ENCODE measurements at regions not wholly inside any gene's neighbourhood (a gene's known extent, or its start where the extent isn't known, plus 50 kb on each side); places are given as distances from the start of the nearest gene placed in this dataset.
A peak's percentile ranks its signal among the peaks of the same experiment; 100 is the strongest.

GRCh38 chr20:48298433-48298832 is 513.2 kb upstream of the SULF2 start:
- TF ChIP-seq FOXA1 (IDR thresholded peaks at IDR 0.05) (no peak), FOXM1 (IDR thresholded peaks at IDR 0.05; ENCODE audit: borderline replicate concordance) (no peak), SP1 (IDR thresholded peaks at IDR 0.05) (no peak), L3MBTL2 (conservative IDR thresholded peaks at IDR 0.05) (no peak), CTBP1 (IDR thresholded peaks at IDR 0.05; ENCODE audit: borderline replicate concordance) (no peak), SUZ12 (IDR thresholded peaks at IDR 0.05) (no peak), ZNF384 (IDR thresholded peaks at IDR 0.05) (no peak), ELF4 (IDR thresholded peaks at IDR 0.05) (no peak), HDGF (IDR thresholded peaks at IDR 0.05; ENCODE audit: borderline replicate concordance) (no peak), FOXK2 (IDR thresholded peaks at IDR 0.05) (no peak), ARNT (IDR thresholded peaks at IDR 0.05) (no peak), NFRKB (IDR thresholded peaks at IDR 0.05) (no peak), BHLHE40 (IDR thresholded peaks at IDR 0.05; ENCODE audit: borderline replicate concordance) (no peak)
- no peak for DNase-seq (ENCODE audit: extremely low spot score)
- ChIA-PET POLR2A (no interaction called here), CTCF (no interaction called here)

DNA sequence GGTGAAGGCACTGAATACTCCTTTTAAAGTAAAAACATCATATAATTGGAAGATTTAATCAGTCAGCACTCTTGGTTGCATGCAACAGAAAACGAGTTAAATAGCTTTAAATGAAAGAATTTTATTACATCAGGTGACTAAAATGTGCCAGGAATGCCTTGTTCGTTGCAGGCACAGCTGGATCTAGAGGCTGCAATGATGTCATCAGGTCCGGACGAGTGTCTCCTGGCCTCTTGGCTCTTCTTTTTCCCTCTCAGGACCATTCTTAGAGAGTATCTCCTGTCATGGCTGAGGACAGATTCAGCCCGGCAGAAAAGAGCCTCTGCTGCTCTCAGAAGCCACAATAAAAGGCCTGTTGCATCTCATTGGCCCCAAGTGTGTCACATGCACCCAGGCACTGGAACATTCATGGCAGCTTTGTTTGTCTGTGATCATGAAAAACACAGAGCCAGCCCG is 510.7 kb upstream of the SULF2 start:
- TF ChIP-seq ZNF384 (IDR thresholded peaks at IDR 0.05), result no peak
- no peak for TF ChIP-seq FOXM1 (IDR thresholded peaks at IDR 0.05; ENCODE audit: borderline replicate concordance)
- no peak for TF ChIP-seq NFRKB (IDR thresholded peaks at IDR 0.05)
- TF ChIP-seq FOXK2 (IDR thresholded peaks at IDR 0.05), result no peak
- ChIA-PET POLR2A (no interaction called here), CTCF (interaction anchor here (0.6 to 2.1 kb wide), 5 partner anchors 179 to 618 kb away, joined by 3 to 6 read pairs (median 5); no protein-coding TSS in a partner anchor)
- DNase-seq (ENCODE audit: extremely low spot score), result no peak

- TF ChIP-seq CTBP1 (IDR thresholded peaks at IDR 0.05; ENCODE audit: borderline replicate concordance) (no peak), TARDBP (IDR thresholded peaks at IDR 0.05) (no peak), LEF1 (IDR thresholded peaks at IDR 0.05; ENCODE audit: borderline replicate concordance) (no peak)
- ChIA-PET CTCF (interaction anchor here (0.6 to 2.1 kb wide), 5 partner anchors 325 to 859 kb away, joined by 3 to 6 read pairs (median 5); no protein-coding TSS in a partner anchor), POLR2A (no interaction called here)
- peak; percentile 20 for DNase-seq (ENCODE audit: extremely low spot score)
Observed at GRCh38 chr20:48295445-48295903, 510.2 kb upstream of the SULF2 start.

GRCh38 chr20:48294942-48295341 is 509.7 kb upstream of the SULF2 start:
- POLR2A ChIA-PET, result no interaction called here
- CTCF ChIA-PET, result interaction anchor here (0.6 to 2.1 kb wide), 4 partner anchors 326 to 858 kb away, joined by 3 to 6 read pairs (median 5); no protein-coding TSS in a partner anchor
- TF ChIP-seq ZNF384 (IDR thresholded peaks at IDR 0.05) (no peak), L3MBTL2 (conservative IDR thresholded peaks at IDR 0.05) (no peak), HDGF (IDR thresholded peaks at IDR 0.05; ENCODE audit: borderline replicate concordance) (no peak), LEF1 (IDR thresholded peaks at IDR 0.05; ENCODE audit: borderline replicate concordance) (no peak)
- DNase-seq (ENCODE audit: extremely low spot score), result no peak

- POLR2A ChIA-PET, result no interaction called here
- TF ChIP-seq LEF1 (IDR thresholded peaks at IDR 0.05; ENCODE audit: borderline replicate concordance) (no peak), TARDBP (IDR thresholded peaks at IDR 0.05) (no peak), BHLHE40 (IDR thresholded peaks at IDR 0.05; ENCODE audit: borderline replicate concordance) (no peak), FOXA1 (IDR thresholded peaks at IDR 0.05) (no peak), SP1 (IDR thresholded peaks at IDR 0.05) (no peak), HDGF (IDR thresholded peaks at IDR 0.05; ENCODE audit: borderline replicate concordance) (no peak), L3MBTL2 (conservative IDR thresholded peaks at IDR 0.05) (no peak), PKNOX1 (IDR thresholded peaks at IDR 0.05) (no peak), FOXK2 (IDR thresholded peaks at IDR 0.05) (no peak), SUZ12 (IDR thresholded peaks at IDR 0.05) (no peak), CTBP1 (IDR thresholded peaks at IDR 0.05; ENCODE audit: borderline replicate concordance) (no peak), ZNF384 (IDR thresholded peaks at IDR 0.05) (no peak), ARNT (IDR thresholded peaks at IDR 0.05) (no peak), NFRKB (IDR thresholded peaks at IDR 0.05) (no peak)
- DNase-seq (ENCODE audit: extremely low spot score), result no peak
- CTCF ChIA-PET, result interaction anchor here (2.1 kb wide), 1 partner anchor 508 kb away, joined by 6 read pairs; no protein-coding TSS in a partner anchor
Observed at GRCh38 chr20:48294196-48294595, 508.9 kb upstream of the SULF2 start.

GRCh38 chr20:48293671-48294070 is 508.4 kb upstream of the SULF2 start:
- no peak for TF ChIP-seq FOXK2 (IDR thresholded peaks at IDR 0.05)
- TF ChIP-seq NFRKB (IDR thresholded peaks at IDR 0.05), result no peak
- no peak for TF ChIP-seq FOXM1 (IDR thresholded peaks at IDR 0.05; ENCODE audit: borderline replicate concordance)
- TF ChIP-seq ELF4 (IDR thresholded peaks at IDR 0.05), result no peak
- no peak for TF ChIP-seq SP1 (IDR thresholded peaks at IDR 0.05)
- TF ChIP-seq CTBP1 (IDR thresholded peaks at IDR 0.05; ENCODE audit: borderline replicate concordance), result no peak
- TF ChIP-seq TARDBP (IDR thresholded peaks at IDR 0.05), result no peak
- TF ChIP-seq L3MBTL2 (conservative IDR thresholded peaks at IDR 0.05), result no peak
- TF ChIP-seq FOXA1 (IDR thresholded peaks at IDR 0.05), result no peak
- no peak for TF ChIP-seq BHLHE40 (IDR thresholded peaks at IDR 0.05; ENCODE audit: borderline replicate concordance)
- no peak for TF ChIP-seq HDGF (IDR thresholded peaks at IDR 0.05; ENCODE audit: borderline replicate concordance)
- TF ChIP-seq ZNF384 (IDR thresholded peaks at IDR 0.05), result no peak
- TF ChIP-seq ARNT (IDR thresholded peaks at IDR 0.05), result no peak
- no peak for DNase-seq (ENCODE audit: extremely low spot score)
- POLR2A ChIA-PET, result no interaction called here
- CTCF ChIA-PET, result no interaction called here

- TF ChIP-seq NFRKB (IDR thresholded peaks at IDR 0.05) (no peak), BHLHE40 (IDR thresholded peaks at IDR 0.05; ENCODE audit: borderline replicate concordance) (no peak), L3MBTL2 (conservative IDR thresholded peaks at IDR 0.05) (no peak), ZNF384 (IDR thresholded peaks at IDR 0.05) (no peak), FOXA1 (IDR thresholded peaks at IDR 0.05) (no peak), SUZ12 (IDR thresholded peaks at IDR 0.05) (no peak), SP1 (IDR thresholded peaks at IDR 0.05) (no peak), FOXK2 (IDR thresholded peaks at IDR 0.05) (no peak), FOXM1 (IDR thresholded peaks at IDR 0.05; ENCODE audit: borderline replicate concordance) (no peak), PKNOX1 (IDR thresholded peaks at IDR 0.05) (no peak), ARNT (IDR thresholded peaks at IDR 0.05) (no peak), ELF4 (IDR thresholded peaks at IDR 0.05) (no peak), CTBP1 (IDR thresholded peaks at IDR 0.05; ENCODE audit: borderline replicate concordance) (no peak), TARDBP (IDR thresholded peaks at IDR 0.05) (no peak), HDGF (IDR thresholded peaks at IDR 0.05; ENCODE audit: borderline replicate concordance) (no peak)
- no peak for DNase-seq (ENCODE audit: extremely low spot score)
- ChIA-PET CTCF (interaction anchor here (0.6 kb wide), 1 partner anchor 507 kb away, joined by 3 read pairs; no protein-coding TSS in a partner anchor), POLR2A (no interaction called here)
Observed at GRCh38 chr20:48292806-48293205, 507.5 kb upstream of the SULF2 start.

Data from HEK293T (cell line).